ELF-1 (cell line): ENCODE measurements at regions not wholly inside any gene's neighbourhood (a gene's known extent, or its start where the extent isn't known, plus 50 kb on each side); places are given as distances from the start of the nearest gene placed in this dataset.
"Not testable (repeated sequence)": the region's sequence is repeated elsewhere in the genome, so short reads cannot be mapped to it uniquely, and the experiment has no call there.

Source experiments
- DNase-seq: peaks from one replicate; pipeline ENCODE4 v3.0.0-alpha.2; 2016; ENCODE audit warnings: low read depth, low spot score

DNA sequence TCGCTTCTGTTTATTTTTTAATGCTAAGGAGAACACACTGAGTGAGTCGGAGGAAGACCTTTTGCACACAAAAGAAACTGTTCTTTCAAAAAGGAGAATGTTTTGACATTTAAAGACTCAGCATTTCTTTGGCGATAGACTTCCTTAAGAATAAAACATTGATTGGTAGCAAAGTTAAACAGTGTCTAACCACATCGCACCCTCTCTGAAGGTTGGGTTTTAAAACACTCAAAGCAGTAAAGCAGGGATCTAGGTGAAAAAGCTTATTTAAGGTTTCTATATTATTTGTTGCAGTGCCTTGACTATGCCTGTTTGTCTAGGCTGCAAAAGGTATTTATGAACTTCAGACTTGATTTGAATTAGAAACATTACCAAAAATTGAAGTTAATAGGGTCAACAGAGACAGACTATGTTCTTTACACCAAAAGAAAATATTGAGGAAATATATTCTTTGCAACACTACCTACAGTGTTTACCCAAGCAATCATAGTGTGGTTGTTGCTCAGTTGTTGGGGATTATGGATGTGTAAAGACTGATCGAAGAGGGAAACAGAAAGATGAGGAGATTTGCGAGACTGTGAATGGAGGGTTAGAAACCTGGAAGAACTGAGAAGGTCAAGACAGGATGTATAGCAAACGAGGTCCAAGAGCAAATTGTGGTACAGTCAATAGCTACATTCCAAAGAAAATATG is 297.8 kb upstream of the SLC39A10 start:
- DNase-seq, result no peak

DNA sequence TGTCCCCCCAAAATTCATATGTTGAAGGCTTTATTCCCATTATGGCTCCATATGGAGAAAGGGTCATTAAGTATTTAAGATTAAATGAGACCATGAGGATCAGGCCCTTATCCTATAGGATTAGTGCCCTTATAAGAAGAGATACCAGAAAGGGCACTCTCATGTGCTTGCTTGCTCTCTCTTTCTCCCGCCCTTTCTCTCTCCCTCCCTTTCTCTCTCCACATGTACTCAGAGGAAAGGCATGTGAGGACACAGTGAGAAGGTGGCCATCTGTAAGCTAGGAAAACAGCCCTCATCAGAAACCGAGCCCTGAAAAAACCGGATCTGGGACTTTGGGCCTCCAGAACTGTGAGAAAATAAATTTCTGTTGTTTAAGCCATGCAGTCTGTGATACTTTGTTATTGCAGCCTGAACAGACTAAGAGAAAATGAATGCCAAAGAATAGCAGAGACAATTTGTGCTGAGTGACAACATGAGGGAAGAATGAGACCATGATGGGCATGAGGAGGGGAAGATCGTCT is 300.0 kb upstream of the SLC39A10 start:
- no peak for DNase-seq

- no peak for DNase-seq
These were observed 301.0 kb upstream of the SLC39A10 start for GRCh38 chr2:195356026-195356425.

GRCh38 chr2:195352581-195352980 is 304.4 kb upstream of the SLC39A10 start:
- DNase-seq, result no peak

DNA sequence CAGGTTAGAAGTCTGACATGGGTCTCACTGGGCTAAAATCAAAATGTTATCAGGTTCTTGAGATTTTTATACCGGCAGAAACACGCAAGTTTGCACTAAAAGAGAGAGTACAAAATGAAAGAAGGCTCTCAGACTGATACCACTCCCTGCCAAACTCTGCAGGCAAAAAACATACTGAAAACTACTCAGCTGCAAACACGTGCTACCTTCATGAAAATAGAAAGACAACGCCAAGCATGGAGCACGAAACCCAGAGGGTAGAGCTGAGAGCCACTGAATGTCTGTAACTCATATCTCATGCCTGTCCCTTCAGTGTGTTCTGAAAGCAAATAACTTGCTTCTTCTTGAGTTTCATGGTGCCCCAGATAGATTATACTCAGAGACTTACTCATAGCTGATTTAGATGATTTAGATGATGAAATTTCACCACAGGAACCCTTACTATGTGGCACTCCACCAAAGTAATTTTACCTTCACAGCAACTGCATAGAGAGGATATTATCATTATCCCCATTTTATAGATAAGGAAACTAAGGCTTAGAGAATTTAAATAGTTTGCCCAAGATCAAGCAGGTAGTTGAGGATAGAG is 313.0 kb upstream of the SLC39A10 start:
- DNase-seq, result no peak

DNA sequence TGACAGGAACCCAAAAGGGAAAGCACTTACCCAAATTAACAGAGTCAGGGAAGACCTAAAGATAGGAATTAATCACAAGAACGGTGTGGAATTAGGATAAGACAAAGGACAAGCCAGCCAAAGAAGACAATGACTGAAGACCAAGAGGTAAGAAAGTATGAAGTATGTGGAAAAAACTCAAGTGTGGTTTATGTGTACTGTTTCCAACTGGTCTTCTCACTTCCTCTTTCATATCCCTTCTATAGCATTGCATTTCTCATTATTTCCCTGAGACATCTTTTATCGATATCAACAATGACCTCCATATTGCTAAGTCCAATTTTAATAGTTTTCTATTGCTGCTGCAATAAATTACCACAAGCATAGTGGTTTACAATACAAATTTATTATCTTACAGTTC is 313.5 kb upstream of the SLC39A10 start:
- no peak for DNase-seq

DNA sequence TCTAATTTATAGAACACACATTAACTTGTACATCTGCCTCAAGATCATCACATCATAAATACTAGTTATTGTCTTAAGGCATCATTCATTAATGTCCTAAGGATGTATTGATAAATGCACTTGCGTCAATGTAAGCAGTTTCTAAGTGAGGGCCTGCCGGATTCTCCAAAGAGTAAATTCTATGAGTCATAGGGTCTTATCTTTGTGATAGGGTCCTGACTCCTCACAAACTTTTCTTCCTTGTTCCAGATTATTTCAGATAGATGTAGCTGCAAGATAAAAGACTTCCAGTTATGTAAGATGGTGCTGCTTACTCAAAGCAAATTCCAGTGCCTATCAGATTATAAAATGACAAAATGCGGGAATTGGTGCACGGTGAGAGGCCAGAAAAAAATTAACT is 315.0 kb upstream of the SLC39A10 start:
- DNase-seq, result no peak

GRCh38 chr2:195338856-195339255 is 318.2 kb upstream of the SLC39A10 start:
- DNase-seq, result no peak

DNA sequence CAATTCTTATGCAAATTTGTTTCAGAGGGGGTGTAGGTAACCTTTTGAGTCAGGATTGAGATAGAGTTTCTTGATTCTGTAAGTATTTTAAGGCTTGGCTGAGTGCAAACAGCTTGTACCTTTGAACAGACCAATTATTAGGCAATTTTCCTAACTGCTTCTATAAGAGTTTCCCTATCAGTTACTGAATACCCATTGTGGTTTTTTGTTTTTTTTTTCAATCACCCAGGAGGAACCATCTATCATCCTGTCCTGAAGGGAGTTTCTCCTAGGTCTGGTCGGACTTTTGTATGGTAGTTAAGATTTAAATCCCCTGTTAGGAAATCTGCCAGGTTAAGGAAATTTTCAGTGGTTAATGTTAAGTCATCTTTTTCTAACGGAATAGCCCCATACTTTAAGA is 319.4 kb upstream of the SLC39A10 start:
- DNase-seq, result no peak

DNA sequence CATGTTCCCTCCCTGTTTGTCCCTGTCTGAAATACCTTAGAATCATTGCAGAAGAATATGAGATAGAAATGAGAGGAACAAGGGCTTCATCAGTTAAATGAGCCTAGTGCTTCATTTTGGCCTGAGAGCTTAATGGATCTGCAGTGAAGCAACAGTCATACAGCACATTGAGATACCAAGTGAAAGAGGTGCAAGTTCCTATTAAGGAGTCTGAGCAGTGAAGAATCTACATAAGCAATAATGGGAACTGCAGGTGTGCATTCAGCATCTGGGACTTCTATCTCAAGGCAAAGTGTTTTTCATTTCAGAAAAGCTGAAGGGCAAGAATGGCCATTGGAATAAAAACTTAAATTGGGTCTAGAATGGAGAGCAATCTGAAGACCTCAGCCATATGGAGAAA is 323.2 kb upstream of the SLC39A10 start:
- DNase-seq, result no peak

- DNase-seq, result no peak
These were observed 325.1 kb upstream of the SLC39A10 start for GRCh38 chr2:195331966-195332365.

- no peak for DNase-seq
These were observed 325.9 kb upstream of the SLC39A10 start for GRCh38 chr2:195331129-195331528.

DNA sequence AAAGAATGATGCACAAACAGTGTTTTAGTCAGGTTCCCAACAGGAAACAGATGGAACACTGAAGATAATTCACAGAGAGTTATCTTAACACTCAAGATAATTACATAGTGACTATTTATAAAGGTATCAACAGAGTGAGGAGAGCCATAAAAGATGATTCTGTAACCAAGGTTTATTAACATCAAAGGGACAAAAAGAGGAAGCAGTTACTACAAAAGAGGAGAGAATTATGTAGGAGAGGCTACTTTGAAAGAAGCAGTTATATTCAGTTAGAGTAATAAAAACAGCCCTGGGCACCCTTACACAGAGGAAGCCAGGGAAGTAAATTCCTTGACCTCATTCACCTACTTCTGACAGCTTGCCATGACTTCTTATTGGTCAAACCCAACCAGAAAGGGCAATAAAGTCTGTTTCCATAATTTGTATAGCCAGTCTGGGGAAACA is 326.5 kb upstream of the SLC39A10 start:
- no peak for DNase-seq

DNA sequence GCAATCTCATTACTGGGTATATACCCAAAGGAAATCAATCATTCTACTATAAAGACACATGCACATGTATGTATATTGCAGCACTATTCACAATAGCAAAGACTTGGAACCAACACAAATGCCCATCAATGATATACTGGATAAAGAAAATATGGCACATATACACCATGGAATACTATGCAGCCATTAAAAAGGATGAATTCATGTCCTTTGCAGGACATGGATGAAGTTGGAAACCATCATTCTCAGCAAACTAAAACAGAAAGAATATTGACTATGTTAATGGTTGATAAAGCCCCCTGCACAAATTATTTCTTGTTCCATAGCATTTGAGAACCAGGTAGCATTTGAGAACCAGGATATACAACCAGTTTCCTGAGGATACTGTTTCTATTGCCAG is 327.2 kb upstream of the SLC39A10 start:
- DNase-seq, result not testable (repeated sequence)

DNA sequence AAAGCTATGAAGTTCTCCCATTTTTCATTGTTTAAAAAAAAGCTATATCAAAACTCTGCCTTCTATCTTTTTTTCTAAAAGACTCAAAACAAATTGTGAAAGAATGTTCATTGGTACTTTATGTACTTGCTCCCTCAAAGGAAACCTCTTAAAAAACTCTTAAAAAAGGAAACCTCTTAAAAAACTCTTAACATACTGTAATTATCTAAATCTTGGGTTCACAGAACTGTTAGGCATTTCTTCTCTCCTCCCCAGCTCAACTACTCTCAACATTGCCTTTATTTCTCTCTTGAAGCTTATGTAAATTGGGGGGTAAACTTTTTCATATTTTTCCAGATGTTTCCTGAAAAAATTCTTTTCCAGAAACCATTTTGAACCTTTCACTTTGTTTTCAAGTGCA is 330.5 kb upstream of the SLC39A10 start:
- no peak for DNase-seq

GRCh38 chr2:195322324-195322723 is 334.7 kb upstream of the SLC39A10 start:
- peak; percentile 29 for DNase-seq

GRCh38 chr2:195320413-195320973 is 336.5 kb upstream of the SLC39A10 start:
- no peak for DNase-seq

GRCh38 chr2:195319548-195320412 is 337.2 kb upstream of the SLC39A10 start:
- no peak for DNase-seq

GRCh38 chr2:195319112-195319460 is 337.9 kb upstream of the SLC39A10 start:
- peak; percentile 10 for DNase-seq

DNA sequence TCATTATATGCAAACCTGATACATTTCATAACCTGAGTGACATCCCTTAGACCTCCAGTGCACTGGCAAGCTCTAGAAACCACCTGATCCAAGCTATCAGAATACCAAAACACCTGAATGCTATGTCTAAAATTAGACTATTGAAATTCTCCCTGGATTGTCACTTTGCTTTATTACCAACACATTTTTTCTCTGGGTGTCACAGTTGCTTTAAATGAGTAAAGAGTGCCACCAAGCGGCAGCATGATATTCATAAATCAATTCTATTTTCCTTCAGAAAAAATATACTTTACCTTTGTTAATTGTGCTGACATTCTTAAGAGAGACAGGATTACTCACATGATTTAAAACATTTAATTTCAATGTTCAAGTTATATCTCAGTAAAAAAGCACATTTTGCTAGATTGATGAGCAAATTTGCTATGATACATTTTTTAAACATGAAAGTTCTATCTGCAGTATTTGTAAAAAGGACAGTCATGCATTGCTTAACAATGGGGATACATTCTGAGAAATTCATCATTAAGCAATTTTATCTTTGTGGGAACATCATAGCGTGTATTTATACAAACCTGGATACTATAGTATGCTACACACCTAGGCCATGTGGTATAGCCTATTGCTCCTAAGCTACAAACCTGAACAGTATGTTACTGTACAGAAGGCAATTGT is 338.4 kb upstream of the SLC39A10 start:
- DNase-seq, result no peak

DNA sequence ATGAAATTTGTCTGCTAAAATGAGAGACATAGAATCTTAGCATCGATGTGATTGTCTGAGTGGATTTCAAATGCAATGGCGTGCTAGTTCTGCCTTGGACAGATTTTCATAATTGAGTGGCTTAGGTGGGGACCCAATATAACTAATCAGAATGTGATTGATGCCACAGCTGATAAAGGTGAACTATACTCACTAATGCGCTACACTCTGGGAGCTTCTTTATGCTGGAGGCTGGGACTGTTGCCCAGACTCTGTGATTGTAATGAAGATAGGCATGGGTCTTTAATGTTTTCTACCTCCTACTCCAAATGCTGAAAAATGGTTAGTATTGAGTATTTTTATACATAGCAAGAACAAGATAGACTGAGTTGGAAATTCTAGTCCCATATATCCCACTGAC is 339.5 kb upstream of the SLC39A10 start:
- no peak for DNase-seq

DNA sequence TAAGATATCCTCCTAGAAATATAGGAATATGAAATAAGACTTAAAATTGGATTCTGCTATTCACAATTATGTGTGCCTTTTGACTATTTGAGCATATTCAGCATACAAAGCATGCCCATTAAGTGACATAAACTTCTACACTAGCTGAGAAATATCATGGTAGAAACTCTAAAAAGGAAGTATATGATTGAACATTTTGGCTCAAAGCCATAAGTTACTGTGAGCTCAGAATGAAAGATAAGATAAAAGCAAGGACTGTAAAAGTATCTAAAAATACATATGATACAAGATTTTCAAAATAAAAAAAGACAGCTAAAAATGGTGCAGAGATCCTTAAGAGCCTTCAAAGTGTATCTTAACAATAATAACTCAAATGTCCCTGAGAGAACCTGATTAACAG is 340.5 kb upstream of the SLC39A10 start:
- no peak for DNase-seq
